H1 (cell line): ENCODE measurements at regions not wholly inside any gene's neighbourhood (a gene's known extent, or its start where the extent isn't known, plus 50 kb on each side); places are given as distances from the start of the nearest gene placed in this dataset.

ENCODE experiments used
- CTCF ChIA-PET: fragments of 300-600 bp; sonication (Branson Sonifier 250); formaldehyde crosslinking; loops from one replicate; lab custom pipeline; 2021; ENCODE audit not compliant: partially characterized antibody; lab: Charles Lee
- POLR2A ChIA-PET: fragments of 300-600 bp; sonication (Branson Sonifier 250); formaldehyde crosslinking; loops from one replicate; lab custom pipeline; 2021; ENCODE audit warnings: inconsistent platforms; ENCODE audit not compliant: partially characterized antibody; lab: Charles Lee
- DNase-seq, 2 experiments: peaks; one replicate each; pipeline versions ENCODE4 v3.0.0 to v3.0.0-alpha.2; 2010 to 2022; ENCODE audit warnings: low spot score in 2 of 2, low read depth in 1 of 2, mixed read lengths in 1 of 2
- FAIRE-seq: peaks from 2 replicates; lab custom pipeline; 2011; peaks lifted over from hg19 to GRCh38; lab: Jason Lieb, UNC
- H2AFZ ChIP-seq: 2 replicates; pipeline ENCODE4 v1.8.1; 2012; ENCODE audit warnings: low read length, inconsistent platforms
- H2AK5ac ChIP-seq: 2 replicates; pipeline ENCODE4 v1.6.1; 2013; ENCODE audit warnings: low read depth, low read length
- H2BK120ac ChIP-seq: replicated peaks from 2 replicates; pipeline ENCODE3; 2013; ENCODE audit warnings: low read depth, low read length, inconsistent platforms
- H2BK12ac ChIP-seq: 2 replicates; pipeline ENCODE4 v1.6.1; 2013; ENCODE audit warnings: low read depth, low read length
- H2BK15ac ChIP-seq: 2 replicates; pipeline ENCODE4 v1.6.1; 2013; ENCODE audit warnings: low read length
- H2BK20ac ChIP-seq: 2 replicates; pipeline ENCODE4 v1.6.1; 2013; ENCODE audit warnings: low read length
- H2BK5ac ChIP-seq: 2 replicates; pipeline ENCODE4 v1.6.1; 2013; ENCODE audit warnings: low read depth, low read length
- H3K14ac ChIP-seq: 2 replicates; pipeline ENCODE4 v1.6.1; 2013; ENCODE audit warnings: inconsistent platforms; ENCODE audit not compliant: insufficient read length
- H3K18ac ChIP-seq: 2 replicates; pipeline ENCODE4 v1.6.1; 2013; ENCODE audit warnings: low read length; ENCODE audit errors: extremely low read depth
- H3K23ac ChIP-seq: 2 replicates; pipeline ENCODE4 v1.6.1; 2013; ENCODE audit warnings: inconsistent platforms; ENCODE audit not compliant: insufficient read length
- H3K23me2 ChIP-seq: 2 replicates; pipeline ENCODE4 v1.6.1; 2013; ENCODE audit warnings: low read depth, low read length
- H3K27ac ChIP-seq: 2 replicates; pipeline ENCODE4 v1.6.1; 2011; ENCODE audit warnings: low read depth, low read length, inconsistent platforms
- H3K27me3 ChIP-seq, 4 experiments: replicated peaks in 1 of 4; 1 replicate in 1 of 4; 2 replicates in 3 of 4; pipeline versions ENCODE4 v1.6.1 to v1.8.1; 2011 to 2013; ENCODE audit warnings: low read length in 3 of 4, mild to moderate bottlenecking in 3 of 4, inconsistent platforms in 2 of 4, mixed read lengths in 2 of 4, moderate library complexity in 1 of 4; ENCODE audit not compliant: control insufficient read depth in 3 of 4, insufficient read depth in 3 of 4; ENCODE audit errors: extremely low read depth in 1 of 4
- H3K36me3 ChIP-seq, 4 experiments: 2 replicates each; pipeline versions ENCODE4 v1.6.1 to v1.8.1; 2011 to 2013; ENCODE audit warnings: mild to moderate bottlenecking in 4 of 4, low read length in 3 of 4, moderate library complexity in 2 of 4, control low read depth in 1 of 4, inconsistent platforms in 1 of 4; ENCODE audit not compliant: insufficient read depth in 4 of 4, control insufficient read depth in 2 of 4
- H3K4ac ChIP-seq: replicated peaks from 2 replicates; pipeline ENCODE3; 2013; ENCODE audit warnings: low read length, low read depth, mixed read lengths, inconsistent platforms; ENCODE audit not compliant: insufficient read length
- H3K4me1 ChIP-seq, 4 experiments: replicated peaks in 1 of 4; 1 replicate in 1 of 4; 2 replicates in 3 of 4; pipeline versions ENCODE4 v1.6.1 to v1.8.1; 2011 to 2013; ENCODE audit warnings: low read length in 3 of 4, inconsistent platforms in 2 of 4, mixed read lengths in 1 of 4; ENCODE audit not compliant: insufficient read depth in 4 of 4, control insufficient read depth in 3 of 4
- H3K4me2 ChIP-seq, 2 experiments: 2 replicates each; pipeline versions ENCODE4 v1.6.1 to v1.8.1; 2011 to 2013; ENCODE audit warnings: low read depth in 2 of 2, low read length in 2 of 2, control low read depth in 1 of 2, inconsistent platforms in 1 of 2, mild to moderate bottlenecking in 1 of 2; ENCODE audit not compliant: insufficient read depth in 1 of 2
- H3K4me3 ChIP-seq, 4 experiments: fragments of 200-600, 300-600 bp in 1 of 4; sonication (generic), shearing (Covaris generic), sonication (Bioruptor Twin) in 1 of 4; 2 replicates each; pipeline versions ENCODE4 v1.5.1 to v1.8.1; 2011 to 2016; ENCODE audit warnings: low read length in 4 of 4, low read depth in 3 of 4, control low read depth in 2 of 4, inconsistent platforms in 2 of 4, mild to moderate bottlenecking in 2 of 4, mixed read lengths in 1 of 4, moderate library complexity in 1 of 4; ENCODE audit not compliant: insufficient read depth in 2 of 4; ENCODE audit errors: extremely low read depth in 1 of 4
- H3K56ac ChIP-seq: replicated peaks from 2 replicates; pipeline ENCODE3; 2013; ENCODE audit warnings: low read depth, mild to moderate bottlenecking, mixed read lengths, low read length, inconsistent platforms; ENCODE audit not compliant: insufficient read length
- H3K79me1 ChIP-seq: 2 replicates; pipeline ENCODE4 v1.6.1; 2013; ENCODE audit warnings: low read depth, low read length, control low read depth
- H3K79me2 ChIP-seq, 2 experiments: 2 replicates each; pipeline versions ENCODE4 v1.6.1 to v1.8.1; 2012 to 2013; ENCODE audit warnings: low read length in 2 of 2, mild to moderate bottlenecking in 2 of 2, inconsistent platforms in 1 of 2; ENCODE audit not compliant: insufficient read depth in 2 of 2, control insufficient read depth in 1 of 2
- H3K9ac ChIP-seq, 4 experiments: replicated peaks in 1 of 4; 1 replicate in 1 of 4; 2 replicates in 3 of 4; pipeline versions ENCODE4 v1.6.1 to v1.8.1; 2011 to 2013; ENCODE audit warnings: low read depth in 3 of 4, low read length in 3 of 4, control low read depth in 2 of 4, mild to moderate bottlenecking in 2 of 4, moderate library complexity in 2 of 4, inconsistent platforms in 1 of 4; ENCODE audit errors: extremely low read depth in 1 of 4
- H3K9me3 ChIP-seq, 2 experiments: 2 replicates each; pipeline versions ENCODE4 v1.6.1 to v1.8.1; 2012 to 2013; ENCODE audit warnings: mild to moderate bottlenecking in 2 of 2, moderate library complexity in 2 of 2, control low read depth in 1 of 2, inconsistent platforms in 1 of 2, low read depth in 1 of 2, low read length in 1 of 2, mixed read lengths in 1 of 2; ENCODE audit not compliant: insufficient read depth in 2 of 2
- H4K20me1 ChIP-seq, 2 experiments: replicated peaks in 1 of 2; 2 replicates each; pipeline versions ENCODE3 to v1.8.1; 2011 to 2013; ENCODE audit warnings: inconsistent platforms in 2 of 2, low read length in 2 of 2, mild to moderate bottlenecking in 1 of 2; ENCODE audit not compliant: insufficient read depth in 2 of 2, control insufficient read depth in 1 of 2
- H4K5ac ChIP-seq: 2 replicates; pipeline ENCODE4 v1.6.1; 2013; ENCODE audit warnings: low read length, low read depth, mixed read lengths, inconsistent platforms; ENCODE audit not compliant: insufficient read length
- H4K8ac ChIP-seq: 2 replicates; pipeline ENCODE4 v1.8.0; 2013; ENCODE audit warnings: mild to moderate bottlenecking, moderate library complexity, low read length, inconsistent platforms; ENCODE audit not compliant: insufficient read depth; ENCODE audit errors: extremely low read depth
- H4K91ac ChIP-seq: replicated peaks from 2 replicates; pipeline ENCODE3; 2013; ENCODE audit warnings: low read length, mixed read lengths, inconsistent platforms; ENCODE audit not compliant: insufficient read length
- BACH1 ChIP-seq: IDR thresholded peaks from 2 replicates; pipeline ENCODE4 v1.6.1; 2012; ENCODE audit warnings: low read length, improper control_type of control experiment
- EGR1 ChIP-seq: IDR thresholded peaks from 2 replicates; pipeline ENCODE4 v1.6.1; 2011; ENCODE audit warnings: low read depth, low read length, borderline replicate concordance
- HDAC2 ChIP-seq, 2 experiments: fragments of 300-600 bp in 1 of 2; sonication (generic) in 1 of 2; IDR thresholded peaks; 2 replicates each; pipeline ENCODE4 v1.6.1; 2011 to 2012; ENCODE audit warnings: low read depth in 2 of 2, low read length in 2 of 2, mild to moderate bottlenecking in 2 of 2, moderate library complexity in 2 of 2, borderline replicate concordance in 1 of 2, inconsistent platforms in 1 of 2
- HDAC6 ChIP-seq: IDR thresholded peaks from one replicate; pipeline ENCODE4 v1.7.1; 2012; ENCODE audit warnings: low read depth, mild to moderate bottlenecking, inconsistent platforms, low read length, moderate library complexity
- PHF8 ChIP-seq: fragments of 200-600 bp; sonication (generic); conservative IDR thresholded peaks from 2 replicates; pipeline ENCODE4 v1.7.1; 2012; ENCODE audit warnings: low read depth, mild to moderate bottlenecking, inconsistent platforms, low read length, moderate library complexity
- POLR2A ChIP-seq, 2 experiments: IDR thresholded peaks; 1 replicate in 1 of 2; 2 replicates in 1 of 2; pipeline ENCODE4 v1.6.1; 2011; ENCODE audit warnings: low read depth in 2 of 2, low read length in 2 of 2, mild to moderate bottlenecking in 2 of 2; ENCODE audit errors: control extremely low read depth in 1 of 2
- RNF2 ChIP-seq: fragments of 200-900, 300-1000 bp; sonication (generic); IDR thresholded peaks from 2 replicates; pipeline ENCODE4 v1.7.1; 2016; ENCODE audit warnings: borderline replicate concordance, low read depth, mild to moderate bottlenecking, antibody characterized with exemption, low read length; ENCODE audit not compliant: poor library complexity, severe bottlenecking; ENCODE audit errors: missing control alignments
- SIN3A ChIP-seq, 2 experiments: IDR thresholded peaks in 1 of 2; conservative IDR thresholded peaks in 1 of 2; 2 replicates each; pipeline ENCODE4 v1.6.1; 2011 to 2012; ENCODE audit warnings: low read length in 2 of 2, improper control_type of control experiment in 1 of 2, low read depth in 1 of 2, mild to moderate bottlenecking in 1 of 2
- TAF7 ChIP-seq: optimal IDR thresholded peaks from 2 replicates; pipeline ENCODE3; 2011; ENCODE audit warnings: low read depth, mild to moderate bottlenecking, inconsistent platforms, low read length, moderate library complexity, borderline replicate concordance
- TBP ChIP-seq: IDR thresholded peaks from 2 replicates; pipeline ENCODE4 v1.6.1; 2011; ENCODE audit warnings: low read depth, low read length, improper control_type of control experiment
- TCF12 ChIP-seq: IDR thresholded peaks from 2 replicates; pipeline ENCODE4 v1.6.1; 2011; ENCODE audit warnings: low read depth, mild to moderate bottlenecking, low read length
- YY1 ChIP-seq: IDR thresholded peaks from 2 replicates; pipeline ENCODE4 v1.6.1; 2011; ENCODE audit warnings: low read depth, mild to moderate bottlenecking, low read length
- whole genome bisulfite sequencing, 2 experiments: shearing (Covaris generic) in 1 of 2; methylation state at CpG; one replicate each; pipeline versions ENCODE4 v1.1.6 to v1.1.7; 2013 to 2015; ENCODE audit warnings: low lambda C conversion rate in 2 of 2, mixed read lengths in 2 of 2, inconsistent platforms in 1 of 2, low coverage in 1 of 2, missing lambda C conversion rate in 1 of 2; ENCODE audit not compliant: insufficient replicate concordance in 2 of 2, insufficient coverage in 1 of 2, insufficient read length in 1 of 2; ENCODE audit errors: extremely low coverage in 1 of 2, missing lambda C conversion rate in 1 of 2; 5-methylcytosine and 5-hydroxymethylcytosine counted together

GRCh38 chr1:87563211-87563610 lies 234.5 kb downstream of the LMO4 start:
- no peaks in the 10 kb centered on the region for H3K36me3 ChIP-seq
- DNase-seq = no peak
- H2BK15ac ChIP-seq = no peak overlapping the region
- TF ChIP-seq HDAC2 (IDR thresholded peaks at IDR 0.05; ENCODE audit: borderline replicate concordance in 1 of 2, low read depth in 2 of 2, low read length in 2 of 2) (no peak), POLR2A (IDR thresholded peaks at IDR 0.05; ENCODE audit: control extremely low read depth in 1 of 2, low read depth in 2 of 2, low read length in 2 of 2) (no peak), EGR1 (no peak), TAF7 (no peak), TBP (no peak), YY1 (no peak), RNF2 (no peak), HDAC6 (no peak), TCF12 (no peak), SIN3A (conservative IDR thresholded peaks at IDR 0.05 in 1 of 2, IDR thresholded peaks at IDR 0.05 in 1 of 2; ENCODE audit: low read depth in 1 of 2, low read length in 2 of 2) (no peak), PHF8 (no peak), BACH1 (no peak)
- no peaks in the 10 kb centered on the region for H3K79me2 ChIP-seq
- H4K5ac ChIP-seq = no peak overlapping the region
- H3K23ac ChIP-seq = no peak overlapping the region
- no peak overlapping the region for H3K27ac ChIP-seq
- no peak overlapping the region for H3K14ac ChIP-seq
- no peaks in the 10 kb centered on the region for H4K20me1 ChIP-seq
- POLR2A ChIA-PET = no interaction called here
- H3K18ac ChIP-seq = no peak overlapping the region
- no peak overlapping the region for H4K8ac ChIP-seq
- H3K4me3 ChIP-seq = no peak overlapping the region
- CTCF ChIA-PET = no interaction called here
- H3K9ac ChIP-seq = no peak overlapping the region
- no peak overlapping the region for H2AFZ ChIP-seq
- no peaks in the 10 kb centered on the region for H3K27me3 ChIP-seq
- WGBS, 2 experiments = 86% methylated on average over 4 of the region's 4 CpGs; no CpG with 5 or more reads in 1 of the 2 experiments
- H3K56ac ChIP-seq = no peak overlapping the region
- no peak overlapping the region for H2BK20ac ChIP-seq
- H3K79me1 ChIP-seq = no peaks in the 10 kb centered on the region
- no peaks in the 10 kb centered on the region for H3K9me3 ChIP-seq
- FAIRE-seq = no peak
- H2BK12ac ChIP-seq = no peak overlapping the region
- H3K4ac ChIP-seq = no peak overlapping the region
- no peak overlapping the region for H2BK5ac ChIP-seq
- H3K4me2 ChIP-seq = no peak overlapping the region
- no peaks in the 10 kb centered on the region; the same call in 1 of the 2 replicates for H3K23me2 ChIP-seq
- H2AK5ac ChIP-seq = no peak overlapping the region
- no peaks in the 10 kb centered on the region for H3K4me1 ChIP-seq
- no peak overlapping the region for H4K91ac ChIP-seq
- no peak overlapping the region for H2BK120ac ChIP-seq
